ENCODE measurements at regions not wholly inside any gene's neighbourhood (a gene's known extent, or its start where the extent isn't known, plus 50 kb on each side); places are given as distances from the start of the nearest gene placed in this dataset.

DNA sequence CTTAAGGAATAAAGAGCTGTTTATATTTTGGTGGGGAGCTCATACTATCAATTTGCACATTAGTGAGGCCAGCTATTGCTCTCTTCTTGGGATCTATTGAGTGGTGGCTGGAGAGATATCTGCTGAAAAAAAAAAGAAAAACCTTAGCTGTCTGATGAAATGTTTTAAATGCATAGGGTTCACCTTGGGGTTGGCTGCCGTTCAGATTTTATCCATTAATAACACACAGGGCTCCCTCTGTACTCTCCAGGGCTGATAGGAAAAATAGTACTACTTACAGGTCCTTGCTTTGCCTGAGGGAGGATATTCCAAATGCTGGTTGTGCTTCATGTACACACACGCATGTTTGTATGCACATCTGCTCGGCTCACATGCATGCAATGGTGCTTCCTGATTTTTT, 803.7 kb downstream of the MCTP2 start:
- no peak for TF ChIP-seq EZH2 (IDR thresholded peaks at IDR 0.05; ENCODE audit: low read length, missing control alignments)
- TF ChIP-seq, protein P1, sequence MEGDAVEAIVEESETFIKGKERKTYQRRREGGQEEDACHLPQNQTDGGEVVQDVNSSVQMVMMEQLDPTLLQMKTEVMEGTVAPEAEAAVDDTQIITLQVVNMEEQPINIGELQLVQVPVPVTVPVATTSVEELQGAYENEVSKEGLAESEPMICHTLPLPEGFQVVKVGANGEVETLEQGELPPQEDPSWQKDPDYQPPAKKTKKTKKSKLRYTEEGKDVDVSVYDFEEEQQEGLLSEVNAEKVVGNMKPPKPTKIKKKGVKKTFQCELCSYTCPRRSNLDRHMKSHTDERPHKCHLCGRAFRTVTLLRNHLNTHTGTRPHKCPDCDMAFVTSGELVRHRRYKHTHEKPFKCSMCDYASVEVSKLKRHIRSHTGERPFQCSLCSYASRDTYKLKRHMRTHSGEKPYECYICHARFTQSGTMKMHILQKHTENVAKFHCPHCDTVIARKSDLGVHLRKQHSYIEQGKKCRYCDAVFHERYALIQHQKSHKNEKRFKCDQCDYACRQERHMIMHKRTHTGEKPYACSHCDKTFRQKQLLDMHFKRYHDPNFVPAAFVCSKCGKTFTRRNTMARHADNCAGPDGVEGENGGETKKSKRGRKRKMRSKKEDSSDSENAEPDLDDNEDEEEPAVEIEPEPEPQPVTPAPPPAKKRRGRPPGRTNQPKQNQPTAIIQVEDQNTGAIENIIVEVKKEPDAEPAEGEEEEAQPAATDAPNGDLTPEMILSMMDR (conservative IDR thresholded peaks at IDR 0.05 in 1 of 2, IDR thresholded peaks at IDR 0.05 in 1 of 2; ENCODE audit: low read depth in 1 of 2, low read length in 2 of 2), result no peak

Data from fibroblast of lung (primary cell).